ENCODE measurements at regions not wholly inside any gene's neighbourhood (a gene's known extent, or its start where the extent isn't known, plus 50 kb on each side); places are given as distances from the start of the nearest gene placed in this dataset.

- TF ChIP-seq ZNF354C (tag by site-specific recombination; IDR thresholded peaks at IDR 0.05; ENCODE audit: borderline replicate concordance, low read depth) = no peak
Measured at GRCh38 chr7:57381581-57381980, 68.4 kb upstream of the ZNF716 start (continued).

GRCh38 chr7:57384380-57384779, 65.6 kb upstream of the ZNF716 start:
- POLR2A ChIA-PET = no interaction called here

GRCh38 chr7:57385668-57386067, 64.3 kb upstream of the ZNF716 start:
- H3K27ac ChIP-seq (ENCODE audit: extremely low read depth, low read depth, low read length) = no peak overlapping the region
- H3K9me3 ChIP-seq (ENCODE audit: control insufficient read depth, insufficient read depth, low read depth, low read length) = no peaks in the 10 kb centered on the region
- ChIA-PET CTCF (no interaction called here), POLR2A (no interaction called here)
- H3K4me1 ChIP-seq (ENCODE audit: control insufficient read depth, insufficient read depth, low read length) = no peaks in the 10 kb centered on the region
- no peaks in the 10 kb centered on the region for H3K36me3 ChIP-seq (ENCODE audit: control insufficient read depth in 2 of 2, insufficient read depth in 1 of 2, low read length in 2 of 2)
- TF ChIP-seq IKZF3 (tag by site-specific recombination; IDR thresholded peaks at IDR 0.05) = no peak
- no peak for TF ChIP-seq ZEB2 (tag by site-specific recombination; IDR thresholded peaks at IDR 0.05)
- TF ChIP-seq ZNF510 (tag by site-specific recombination; IDR thresholded peaks at IDR 0.05; ENCODE audit: insufficient replicate concordance) = no peak
- no peak for TF ChIP-seq ZNF707 (tag by site-specific recombination; IDR thresholded peaks at IDR 0.05)
- TF ChIP-seq ZNF473 (tag by site-specific recombination; IDR thresholded peaks at IDR 0.05) = no peak
- no peak for TF ChIP-seq ZNF701 (tag by site-specific recombination; IDR thresholded peaks at IDR 0.05)
- TF ChIP-seq ZNF501 (tag by site-specific recombination; IDR thresholded peaks at IDR 0.05) = no peak
- H3K4me3 ChIP-seq (ENCODE audit: low read depth, low read length) = no peak overlapping the region

More at GRCh38 chr7:57384380-57384779, 65.6 kb upstream of the ZNF716 start:
- CTCF ChIA-PET = no interaction called here
- Histone ChIP-seq H3K36me3 (ENCODE audit: control insufficient read depth in 2 of 2, insufficient read depth in 1 of 2, low read length in 2 of 2) (no peaks in the 10 kb centered on the region), H3K27ac (ENCODE audit: extremely low read depth, low read depth, low read length) (no peak overlapping the region), H3K9me3 (ENCODE audit: control insufficient read depth, insufficient read depth, low read depth, low read length) (no peaks in the 10 kb centered on the region), H3K4me1 (ENCODE audit: control insufficient read depth, insufficient read depth, low read length) (no peaks in the 10 kb centered on the region), H3K4me3 (ENCODE audit: low read depth, low read length) (no peak overlapping the region)
- no peak for TF ChIP-seq ZNF558 (tag by site-specific recombination; IDR thresholded peaks at IDR 0.05)
- TF ChIP-seq ATF2 (tag by site-specific recombination; IDR thresholded peaks at IDR 0.05; ENCODE audit: low read depth) = no peak

GRCh38 chr7:57388761-57389160, 61.2 kb upstream of the ZNF716 start:
- Histone ChIP-seq H3K36me3 (ENCODE audit: control insufficient read depth in 2 of 2, insufficient read depth in 1 of 2, low read length in 2 of 2) (no peaks in the 10 kb centered on the region), H3K4me1 (ENCODE audit: control insufficient read depth, insufficient read depth, low read length) (no peaks in the 10 kb centered on the region), H3K9me3 (ENCODE audit: control insufficient read depth, insufficient read depth, low read depth, low read length) (no peaks in the 10 kb centered on the region), H3K4me3 (ENCODE audit: low read depth, low read length) (no peak overlapping the region), H3K27ac (ENCODE audit: extremely low read depth, low read depth, low read length) (no peak overlapping the region)
- TF ChIP-seq ZNF174 (tag by site-specific recombination; IDR thresholded peaks at IDR 0.05) = no peak
- TF ChIP-seq ZNF248 (tag by site-specific recombination; IDR thresholded peaks at IDR 0.05) = no peak
- no peak for TF ChIP-seq SP7 (tag by site-specific recombination; IDR thresholded peaks at IDR 0.05)
- no peak for TF ChIP-seq ZNF692 (tag by site-specific recombination; IDR thresholded peaks at IDR 0.05)
- no peak for TF ChIP-seq ZNF830 (tag by site-specific recombination; IDR thresholded peaks at IDR 0.05; ENCODE audit: low read depth)
- TF ChIP-seq ZNF473 (tag by site-specific recombination; IDR thresholded peaks at IDR 0.05) = no peak
- TF ChIP-seq ZNF600 (tag by site-specific recombination; IDR thresholded peaks at IDR 0.05) = no peak
- POLR2A ChIA-PET = no interaction called here
- CTCF ChIA-PET = no interaction called here

GRCh38 chr7:57398548-57398947, 51.4 kb upstream of the ZNF716 start:
- ChIA-PET POLR2A (no interaction called here), CTCF (no interaction called here)
- no peak overlapping the region for H3K27ac ChIP-seq (ENCODE audit: extremely low read depth, low read depth, low read length)
- no peaks in the 10 kb centered on the region for H3K36me3 ChIP-seq (ENCODE audit: control insufficient read depth in 2 of 2, insufficient read depth in 1 of 2, low read length in 2 of 2)
- no peaks in the 10 kb centered on the region for H3K4me1 ChIP-seq (ENCODE audit: control insufficient read depth, insufficient read depth, low read length)
- no peaks in the 10 kb centered on the region for H3K9me3 ChIP-seq (ENCODE audit: control insufficient read depth, insufficient read depth, low read depth, low read length)
- H3K4me3 ChIP-seq (ENCODE audit: low read depth, low read length) = no peak overlapping the region
- no peak for TF ChIP-seq ZNF26 (tag by site-specific recombination; IDR thresholded peaks at IDR 0.05)
- TF ChIP-seq SETDB1 (IDR thresholded peaks at IDR 0.05; ENCODE audit: insufficient read length, low read length) = no peak
- TF ChIP-seq ZNF266 (tag by site-specific recombination; IDR thresholded peaks at IDR 0.05; ENCODE audit: low read depth) = no peak
- TF ChIP-seq ZNF280D (tag by site-specific recombination; IDR thresholded peaks at IDR 0.05) = no peak
- TF ChIP-seq ZNF202 (tag by site-specific recombination; IDR thresholded peaks at IDR 0.05; ENCODE audit: borderline replicate concordance) = no peak

All from HEK293 (cell line).